ENCODE measurements at regions not wholly inside any gene's neighbourhood (a gene's known extent, or its start where the extent isn't known, plus 50 kb on each side); places are given as distances from the start of the nearest gene placed in this dataset.

- H3K27ac ChIP-seq (ENCODE audit: control insufficient read depth, insufficient read depth, low read length): no peak overlapping the region
- TF ChIP-seq EZH2 (IDR thresholded peaks at IDR 0.05; ENCODE audit: low read length): no peak
- no peak for TF ChIP-seq CTCF (optimal IDR thresholded peaks at IDR 0.05 in 1 of 3, IDR thresholded peaks at IDR 0.05 in 1 of 3, conservative IDR thresholded peaks at IDR 0.05 in 1 of 3; ENCODE audit: extremely low read depth in 1 of 3, insufficient read depth in 2 of 3, low read length in 3 of 3)
Measured at GRCh38 chr1:67537667-67538018, 107.4 kb upstream of the SERBP1 start.

GRCh38 chr1:67540025-67540732 lies 110.0 kb upstream of the SERBP1 start:
- H3K9ac ChIP-seq (ENCODE audit: control insufficient read depth, extremely low read depth, insufficient read depth, low read length): no peak overlapping the region
- no peaks in the 10 kb centered on the region for H3K9me1 ChIP-seq (ENCODE audit: control insufficient read depth, extremely low read depth, insufficient read depth, low read length)
- no peak overlapping the region for H3K4me2 ChIP-seq (ENCODE audit: control insufficient read depth, extremely low read depth, insufficient read depth, low read depth, low read length)
- no peak overlapping the region for H2AFZ ChIP-seq (ENCODE audit: control insufficient read depth, low read length)
- H3K79me2 ChIP-seq (ENCODE audit: control insufficient read depth, insufficient read depth, low read length): no peaks in the 10 kb centered on the region
- no peak overlapping the region for H3K27ac ChIP-seq (ENCODE audit: control insufficient read depth, insufficient read depth, low read length)
- FAIRE-seq (no peak), DNase-seq (ENCODE audit: low read depth, low spot score) (no peak)
- TF ChIP-seq CTCF (optimal IDR thresholded peaks at IDR 0.05 in 1 of 3, IDR thresholded peaks at IDR 0.05 in 1 of 3, conservative IDR thresholded peaks at IDR 0.05 in 1 of 3; ENCODE audit: extremely low read depth in 1 of 3, insufficient read depth in 2 of 3, low read length in 3 of 3): no peak
- TF ChIP-seq EZH2 (IDR thresholded peaks at IDR 0.05; ENCODE audit: low read length): no peak
- dilution Hi-C loops (cut with MboI; ENCODE audit: extremely low pct_ligation_motif_present, low sequenced_read_pairs): loop anchor here (25.0 kb wide), 1 partner anchor 147 kb away; the partner anchor contains the start of gene GADD45A
- no peaks in the 10 kb centered on the region for H3K9me3 ChIP-seq (ENCODE audit: control insufficient read depth, low read depth, low read length)
- no peaks in the 10 kb centered on the region for H4K20me1 ChIP-seq (ENCODE audit: control insufficient read depth, extremely low read depth, insufficient read depth, low read length)
- H3K4me1 ChIP-seq (ENCODE audit: control insufficient read depth, extremely low read depth, insufficient read depth, low read length): peaks cover 6% of the 10 kb centered on the region
- no peak overlapping the region for H3K4me3 ChIP-seq (ENCODE audit: control insufficient read depth in 2 of 3, extremely low read depth in 1 of 3, insufficient read depth in 2 of 3, low read depth in 1 of 3, low read length in 3 of 3)
- H3K36me3 ChIP-seq (ENCODE audit: control insufficient read depth in 2 of 2, extremely low read depth in 1 of 2, insufficient read depth in 2 of 2, low read length in 2 of 2): no peaks in the 10 kb centered on the region
- H3K27me3 ChIP-seq (ENCODE audit: control insufficient read depth, extremely low read depth, insufficient read depth, low read length): no peaks in the 10 kb centered on the region

More at GRCh38 chr1:67537667-67538018, 107.4 kb upstream of the SERBP1 start:
- Histone ChIP-seq H3K4me1 (ENCODE audit: control insufficient read depth, extremely low read depth, insufficient read depth, low read length) (peaks cover 6% of the 10 kb centered on the region), H3K9ac (ENCODE audit: control insufficient read depth, extremely low read depth, insufficient read depth, low read length) (no peak overlapping the region), H4K20me1 (ENCODE audit: control insufficient read depth, extremely low read depth, insufficient read depth, low read length) (no peaks in the 10 kb centered on the region), H3K9me3 (ENCODE audit: control insufficient read depth, low read depth, low read length) (no peaks in the 10 kb centered on the region), H3K36me3 (ENCODE audit: control insufficient read depth in 2 of 2, extremely low read depth in 1 of 2, insufficient read depth in 2 of 2, low read length in 2 of 2) (no peaks in the 10 kb centered on the region), H3K79me2 (ENCODE audit: control insufficient read depth, insufficient read depth, low read length) (no peaks in the 10 kb centered on the region), H2AFZ (ENCODE audit: control insufficient read depth, low read length) (no peak overlapping the region), H3K4me3 (ENCODE audit: control insufficient read depth in 2 of 3, extremely low read depth in 1 of 3, insufficient read depth in 2 of 3, low read depth in 1 of 3, low read length in 3 of 3) (no peak overlapping the region), H3K27me3 (ENCODE audit: control insufficient read depth, extremely low read depth, insufficient read depth, low read length) (no peaks in the 10 kb centered on the region), H3K9me1 (ENCODE audit: control insufficient read depth, extremely low read depth, insufficient read depth, low read length) (no peaks in the 10 kb centered on the region), H3K4me2 (ENCODE audit: control insufficient read depth, extremely low read depth, insufficient read depth, low read depth, low read length) (no peak overlapping the region)
- DNase-seq (ENCODE audit: low read depth, low spot score): no peak
- dilution Hi-C loops (cut with MboI; ENCODE audit: extremely low pct_ligation_motif_present, low sequenced_read_pairs): loop anchor here (25.0 kb wide), 1 partner anchor 150 kb away; the partner anchor contains the start of gene GADD45A
- FAIRE-seq: no peak

All from keratinocyte (primary cell).